ENCODE measurements at regions not wholly inside any gene's neighbourhood (a gene's known extent, or its start where the extent isn't known, plus 50 kb on each side); places are given as distances from the start of the nearest gene placed in this dataset.

GRCh38 chr14:96698960-96699539 lies 98.1 kb upstream of the VRK1 start:
- peak; percentile 4 for TF ChIP-seq CTCF (IDR thresholded peaks at IDR 0.05; ENCODE audit: insufficient read depth, missing control alignments)
- no peak for FAIRE-seq
- no peak for DNase-seq (ENCODE audit: insufficient read length, low spot score)

- TF ChIP-seq CTCF (IDR thresholded peaks at IDR 0.05; ENCODE audit: insufficient read depth, missing control alignments) = no peak
- no peak for FAIRE-seq
- DNase-seq (ENCODE audit: insufficient read length, low spot score) = no peak
Measured at GRCh38 chr14:96699666-96700065, 97.5 kb upstream of the VRK1 start.

- DNase-seq (ENCODE audit: insufficient read length, low spot score) (no peak), FAIRE-seq (no peak)
- TF ChIP-seq CTCF (IDR thresholded peaks at IDR 0.05; ENCODE audit: insufficient read depth, missing control alignments) = no peak
Measured at GRCh38 chr14:96702831-96703230, 94.4 kb upstream of the VRK1 start.

- DNase-seq (ENCODE audit: insufficient read length, low spot score) (no peak), FAIRE-seq (no peak)
- no peak for TF ChIP-seq CTCF (IDR thresholded peaks at IDR 0.05; ENCODE audit: insufficient read depth, missing control alignments)
Measured at GRCh38 chr14:96705422-96706092, 91.6 kb upstream of the VRK1 start.

GRCh38 chr14:96706893-96707292 lies 90.3 kb upstream of the VRK1 start:
- no peak for TF ChIP-seq CTCF (IDR thresholded peaks at IDR 0.05; ENCODE audit: insufficient read depth, missing control alignments)
- no peak for DNase-seq (ENCODE audit: insufficient read length, low spot score)
- no peak for FAIRE-seq

- FAIRE-seq (no peak), DNase-seq (ENCODE audit: insufficient read length, low spot score) (no peak)
Measured at GRCh38 chr14:96710060-96710666, 87.0 kb upstream of the VRK1 start.

More at GRCh38 chr14:96710060-96710666, 87.0 kb upstream of the VRK1 start:
- TF ChIP-seq CTCF (IDR thresholded peaks at IDR 0.05; ENCODE audit: insufficient read depth, missing control alignments) = no peak

Measured in D721Med (cell line).